HG03060 (cell line): ENCODE measurements at regions not wholly inside any gene's neighbourhood (a gene's known extent, or its start where the extent isn't known, plus 50 kb on each side); places are given as distances from the start of the nearest gene placed in this dataset.

Experiments
- ATAC-seq: cut with Tn5 transposase; IDR thresholded peaks from one replicate; pipeline ENCODE4 v1.9.1; 2021; ENCODE audit warnings: low read depth, moderate number of reproducible peaks; ENCODE audit not compliant: unreplicated experiment

GRCh38 chr1:87799451-87799850 is 470.8 kb downstream of the LMO4 start:
- ATAC-seq, result no peak

GRCh38 chr1:87800006-87800405 is 471.3 kb downstream of the LMO4 start:
- ATAC-seq, result no peak

GRCh38 chr1:87803375-87803774 is 474.7 kb downstream of the LMO4 start:
- ATAC-seq, result no peak

- ATAC-seq, result no peak
Observed at GRCh38 chr1:87804128-87804527, 475.4 kb downstream of the LMO4 start.

GRCh38 chr1:87805666-87806378 is 477.1 kb downstream of the LMO4 start:
- ATAC-seq, result no peak

GRCh38 chr1:87806379-87807094 is 477.9 kb downstream of the LMO4 start:
- ATAC-seq, result no peak

GRCh38 chr1:87810166-87810565 is 481.5 kb downstream of the LMO4 start:
- ATAC-seq, result no peak

GRCh38 chr1:87812871-87813577 is 484.3 kb downstream of the LMO4 start:
- ATAC-seq, result peak; percentile 76

GRCh38 chr1:87814573-87814972 is 485.9 kb downstream of the LMO4 start:
- ATAC-seq, result no peak

- ATAC-seq, result no peak
Observed at GRCh38 chr1:87816646-87817045, 488.0 kb downstream of the LMO4 start.

GRCh38 chr1:87820668-87821334 is 492.1 kb downstream of the LMO4 start:
- no peak for ATAC-seq

- no peak for ATAC-seq
Observed at GRCh38 chr1:87821335-87821697, 492.6 kb downstream of the LMO4 start.

GRCh38 chr1:87826681-87827251 is 498.1 kb downstream of the LMO4 start:
- ATAC-seq, result peak; percentile 63

GRCh38 chr1:87829360-87829759 is 500.7 kb downstream of the LMO4 start:
- peak; percentile 63 for ATAC-seq

- no peak for ATAC-seq
Observed at GRCh38 chr1:87830432-87830978, 501.8 kb downstream of the LMO4 start.

GRCh38 chr1:87833166-87833565 is 504.5 kb downstream of the LMO4 start:
- no peak for ATAC-seq

- ATAC-seq, result no peak
Observed at GRCh38 chr1:87834151-87834550, 505.5 kb downstream of the LMO4 start.

GRCh38 chr1:87834941-87835340 is 506.3 kb downstream of the LMO4 start:
- ATAC-seq, result no peak

GRCh38 chr1:87840767-87841166 is 512.1 kb downstream of the LMO4 start:
- peak; percentile 64 for ATAC-seq

- ATAC-seq, result no peak
Observed at GRCh38 chr1:87841332-87841731, 512.7 kb downstream of the LMO4 start.
